Mammary epithelial cell (primary cell): ENCODE measurements at regions not wholly inside any gene's neighbourhood (a gene's known extent, or its start where the extent isn't known, plus 50 kb on each side); places are given as distances from the start of the nearest gene placed in this dataset.

Experiments
- EZH2 ChIP-seq: IDR thresholded peaks from 2 replicates; pipeline ENCODE4 v1.6.1; 2012; ENCODE audit warnings: low read length, inconsistent platforms, borderline replicate concordance
- TF ChIP-seq, protein P1 (sequence below), 2 donors: IDR thresholded peaks in 1 of 2; conservative IDR thresholded peaks in 1 of 2; 2 replicates each; pipeline ENCODE4 v1.5.1; 2011 to 2012; ENCODE audit warnings: inconsistent platforms in 2 of 2, low read length in 2 of 2, mild to moderate bottlenecking in 2 of 2, control low read depth in 1 of 2, low read depth in 1 of 2; ENCODE audit not compliant: insufficient read depth in 1 of 2; ENCODE audit errors: extremely low read depth in 1 of 2

DNA sequence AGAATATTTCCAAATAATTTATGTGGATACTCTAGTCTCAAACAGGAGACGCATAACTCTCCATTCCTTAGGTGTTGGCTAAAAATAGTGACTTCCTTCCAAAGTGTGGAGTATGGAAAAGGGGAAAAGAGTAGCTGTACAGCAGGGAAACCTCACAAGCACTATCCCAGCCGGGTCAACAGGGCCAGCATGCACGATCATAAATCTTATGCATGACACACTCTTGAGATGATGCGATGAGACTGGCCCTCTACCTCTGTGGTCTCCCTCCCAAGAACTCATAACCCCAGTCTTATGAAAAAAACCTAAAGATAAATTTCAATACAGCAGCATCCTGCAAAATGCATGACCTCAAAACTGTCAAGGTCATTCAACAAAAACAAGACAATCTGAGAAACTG is 197.3 kb downstream of the TEX36 start:
- TF ChIP-seq, protein P1, sequence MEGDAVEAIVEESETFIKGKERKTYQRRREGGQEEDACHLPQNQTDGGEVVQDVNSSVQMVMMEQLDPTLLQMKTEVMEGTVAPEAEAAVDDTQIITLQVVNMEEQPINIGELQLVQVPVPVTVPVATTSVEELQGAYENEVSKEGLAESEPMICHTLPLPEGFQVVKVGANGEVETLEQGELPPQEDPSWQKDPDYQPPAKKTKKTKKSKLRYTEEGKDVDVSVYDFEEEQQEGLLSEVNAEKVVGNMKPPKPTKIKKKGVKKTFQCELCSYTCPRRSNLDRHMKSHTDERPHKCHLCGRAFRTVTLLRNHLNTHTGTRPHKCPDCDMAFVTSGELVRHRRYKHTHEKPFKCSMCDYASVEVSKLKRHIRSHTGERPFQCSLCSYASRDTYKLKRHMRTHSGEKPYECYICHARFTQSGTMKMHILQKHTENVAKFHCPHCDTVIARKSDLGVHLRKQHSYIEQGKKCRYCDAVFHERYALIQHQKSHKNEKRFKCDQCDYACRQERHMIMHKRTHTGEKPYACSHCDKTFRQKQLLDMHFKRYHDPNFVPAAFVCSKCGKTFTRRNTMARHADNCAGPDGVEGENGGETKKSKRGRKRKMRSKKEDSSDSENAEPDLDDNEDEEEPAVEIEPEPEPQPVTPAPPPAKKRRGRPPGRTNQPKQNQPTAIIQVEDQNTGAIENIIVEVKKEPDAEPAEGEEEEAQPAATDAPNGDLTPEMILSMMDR (conservative IDR thresholded peaks at IDR 0.05 in 1 of 2, IDR thresholded peaks at IDR 0.05 in 1 of 2; ENCODE audit: extremely low read depth in 1 of 2, insufficient read depth in 1 of 2, low read depth in 1 of 2, low read length in 2 of 2): no peak
- no peak for TF ChIP-seq EZH2
